Activated T-cell treated with anti-CD3 and anti-CD28 coated beads, Interleukin-2, amount 50 U/mL, for 72 hours (primary cell): ENCODE measurements at regions not wholly inside any gene's neighbourhood (a gene's known extent, or its start where the extent isn't known, plus 50 kb on each side); places are given as distances from the start of the nearest gene placed in this dataset.
"Not testable (repeated sequence)": the region's sequence is repeated elsewhere in the genome, so short reads cannot be mapped to it uniquely, and the experiment has no call there.

ENCODE experiments used
- ATAC-seq, 2 donors: fragments of 150-1000 bp; cut with Tn5 transposase; replicated peaks in 1 of 2; 2 replicates each; pipeline ENCODE4 v1.10.0; 2021; ENCODE audit warnings: moderate library complexity in 2 of 2, mild to moderate bottlenecking in 1 of 2
- DNase-seq, 2 donors: peaks; one replicate each; pipeline ENCODE4 v3.0.0; 2021 to 2022; ENCODE audit warnings: mixed read lengths in 1 of 2
- H3K27ac Mint-ChIP-seq: one replicate; pipeline ENCODE4 v1.8.0; 2022; ENCODE audit warnings: mild to moderate bottlenecking, moderate library complexity, mixed read lengths
- H3K27me3 Mint-ChIP-seq: one replicate; pipeline ENCODE4 v1.8.0; 2022; ENCODE audit warnings: low read depth, mixed read lengths
- H3K36me3 Mint-ChIP-seq, 2 donors: one replicate each; pipeline ENCODE4 v1.8.0; 2022; ENCODE audit warnings: mixed read lengths in 2 of 2, mild to moderate bottlenecking in 1 of 2; ENCODE audit not compliant: insufficient read depth in 2 of 2
- H3K4me1 Mint-ChIP-seq: one replicate; pipeline ENCODE4 v1.8.0; 2022; ENCODE audit warnings: low read depth, mixed read lengths
- H3K4me3 Mint-ChIP-seq, 2 donors: one replicate each; pipeline ENCODE4 v1.8.0; 2022; ENCODE audit warnings: mild to moderate bottlenecking in 2 of 2, mixed read lengths in 2 of 2, moderate library complexity in 2 of 2
- H3K9me3 Mint-ChIP-seq, 2 donors: one replicate each; pipeline ENCODE4 v1.8.0; 2022; ENCODE audit warnings: mixed read lengths in 2 of 2

GRCh38 chr6:164345327-164345726 lies 930.8 kb downstream of the QKI start:
- Mint-ChIP-seq H3K4me1 (no peaks in the 10 kb centered on the region), H3K4me3 (no peak overlapping the region), H3K9me3 (peaks cover 6 to 16% of the 10 kb centered on the region in 2 donors), H3K27me3 (no peaks in the 10 kb centered on the region), H3K36me3 (peaks cover 0 to 2% of the 10 kb centered on the region in 2 donors), H3K27ac (no peak overlapping the region)
- DNase-seq (no peak), ATAC-seq (no peak)

GRCh38 chr6:164344801-164345291 lies 930.3 kb downstream of the QKI start:
- ATAC-seq (no peak), DNase-seq (no peak)
- no peaks in the 10 kb centered on the region for H3K27me3 Mint-ChIP-seq
- peaks cover 0 to 2% of the 10 kb centered on the region in 2 donors for H3K36me3 Mint-ChIP-seq
- H3K9me3 Mint-ChIP-seq: peaks cover 6 to 16% of the 10 kb centered on the region in 2 donors
- H3K4me3 Mint-ChIP-seq: no peak overlapping the region
- H3K27ac Mint-ChIP-seq: no peak overlapping the region
- no peaks in the 10 kb centered on the region for H3K4me1 Mint-ChIP-seq

- not testable (repeated sequence) for H3K27me3 Mint-ChIP-seq, H3K27ac Mint-ChIP-seq, ATAC-seq, DNase-seq, H3K4me3 Mint-ChIP-seq, H3K36me3 Mint-ChIP-seq, H3K4me1 Mint-ChIP-seq
- peaks cover 4 to 12% of the 10 kb centered on the region in 2 donors for H3K9me3 Mint-ChIP-seq
Measured at GRCh38 chr6:164339442-164339841, 924.9 kb downstream of the QKI start.

DNA sequence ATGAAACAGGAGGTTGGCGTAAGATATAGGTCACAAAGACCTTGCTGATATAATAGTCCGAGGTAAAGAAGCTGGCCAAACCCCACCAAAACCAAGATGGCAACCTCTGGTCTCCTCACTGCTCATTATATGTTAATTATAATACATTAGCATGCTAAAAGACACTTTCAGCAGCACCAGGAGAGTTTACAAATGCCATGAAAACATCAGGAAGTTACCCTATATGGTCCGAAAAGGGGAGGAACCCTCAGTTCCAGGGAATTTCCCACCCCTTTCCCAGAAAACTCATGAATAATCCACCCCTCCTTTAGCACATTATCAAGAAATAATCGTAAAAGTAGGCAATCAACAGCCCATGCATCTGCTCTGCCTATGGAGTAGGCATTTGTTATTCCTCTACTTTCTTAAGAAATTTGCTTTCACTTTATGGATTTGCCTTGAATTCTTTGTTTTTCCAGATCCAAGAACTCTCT lies 923.4 kb downstream of the QKI start:
- ATAC-seq: no peak
- no peak for DNase-seq
- H3K4me1 Mint-ChIP-seq: no peaks in the 10 kb centered on the region
- no peaks in the 10 kb centered on the region for H3K27me3 Mint-ChIP-seq
- H3K36me3 Mint-ChIP-seq: peaks cover 0 to 2% of the 10 kb centered on the region in 2 donors
- no peak overlapping the region for H3K4me3 Mint-ChIP-seq
- no peak overlapping the region for H3K27ac Mint-ChIP-seq
- H3K9me3 Mint-ChIP-seq: peaks cover 1 to 6% of the 10 kb centered on the region in 2 donors

DNA sequence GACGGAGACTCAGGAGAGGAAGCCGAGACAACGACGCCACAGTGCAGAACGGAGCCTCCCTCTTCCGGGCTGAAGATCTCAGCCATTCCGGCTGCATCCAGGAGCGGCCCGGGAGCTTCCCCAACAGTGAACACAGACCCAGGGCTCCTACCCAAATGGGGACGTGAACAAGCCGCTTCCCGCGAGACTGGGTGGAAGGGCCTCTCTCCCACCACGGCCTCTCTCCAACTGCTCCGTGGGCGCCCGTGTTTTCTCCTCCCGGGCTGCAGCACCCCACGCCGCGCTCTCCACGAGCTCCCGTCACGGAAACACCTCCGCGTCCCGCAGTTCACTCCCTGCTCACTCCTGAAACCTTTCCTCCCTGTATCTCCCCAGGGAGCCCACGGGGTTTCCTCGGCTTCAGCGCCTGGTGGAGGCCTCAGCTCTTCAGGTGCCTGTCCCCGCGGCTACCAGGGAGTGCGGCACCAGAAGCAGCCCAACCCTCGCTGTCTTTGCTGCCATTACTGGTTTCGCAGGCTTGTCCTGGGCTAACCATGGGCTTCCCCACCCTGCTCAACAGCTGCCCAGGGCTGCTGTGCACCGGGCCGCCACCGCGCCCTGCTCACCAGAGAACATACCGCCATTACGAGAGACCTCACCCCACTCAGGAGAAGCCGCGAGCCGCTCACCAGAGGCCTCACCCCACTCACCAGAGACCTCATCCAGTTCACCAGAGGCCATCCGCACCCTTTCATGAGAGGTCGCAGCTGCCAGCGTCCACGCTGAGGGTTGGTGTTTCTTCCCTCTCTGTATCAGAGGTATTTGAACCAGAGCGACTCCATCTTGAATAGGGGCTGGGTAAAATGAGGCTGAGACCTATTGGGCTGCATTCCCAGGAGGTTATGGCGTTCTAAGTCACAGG lies 922.8 kb downstream of the QKI start:
- Mint-ChIP-seq H3K9me3 (peaks cover 0 to 4% of the 10 kb centered on the region in 2 donors), H3K27ac (no peak overlapping the region), H3K36me3 (no peaks in the 10 kb centered on the region), H3K4me1 (no peaks in the 10 kb centered on the region), H3K27me3 (no peaks in the 10 kb centered on the region), H3K4me3 (no peak overlapping the region)
- no peak for ATAC-seq
- DNase-seq: no peak

DNA sequence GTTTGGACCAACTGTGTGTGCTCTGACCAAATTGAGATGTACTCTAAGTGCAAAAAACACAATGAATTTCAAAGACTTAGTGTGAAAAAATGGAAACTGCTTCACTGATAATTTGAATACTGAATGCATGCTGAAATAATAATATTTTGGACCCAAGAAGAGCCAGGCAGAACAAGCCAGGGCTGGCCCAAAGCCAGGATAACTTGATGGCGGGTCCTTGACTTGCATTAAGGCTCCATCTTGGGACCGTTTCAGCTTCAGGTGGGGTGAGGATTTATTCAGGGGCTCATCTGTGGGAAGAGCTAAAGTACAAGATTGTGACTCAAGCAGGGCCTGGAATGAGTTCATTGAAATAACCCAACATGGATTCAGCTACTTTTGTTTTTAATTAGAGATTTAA lies 921.9 kb downstream of the QKI start:
- no peak overlapping the region for H3K27ac Mint-ChIP-seq
- H3K27me3 Mint-ChIP-seq: no peaks in the 10 kb centered on the region

DNA sequence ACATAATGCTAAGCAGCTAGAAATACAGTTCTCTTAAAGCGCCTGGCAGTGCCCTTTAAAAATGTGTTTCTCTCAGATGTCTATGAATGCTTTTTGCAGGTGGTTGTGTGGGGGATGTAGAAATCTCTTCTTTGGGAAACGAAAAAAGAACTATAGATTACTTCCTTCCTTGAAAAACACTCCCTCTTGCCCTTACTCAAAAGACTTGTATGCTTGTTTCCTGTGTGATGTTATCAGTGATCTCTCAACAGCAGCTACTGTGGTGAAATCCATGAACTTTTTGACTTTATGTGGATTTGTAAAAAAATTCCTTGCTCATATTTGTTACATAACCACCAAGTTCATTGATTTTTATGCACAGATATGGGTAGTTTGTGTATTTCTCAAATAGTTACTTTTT lies 916.5 kb downstream of the QKI start:
- ATAC-seq: no peak
- no peak for DNase-seq
- H3K4me3 Mint-ChIP-seq: no peak overlapping the region
- H3K9me3 Mint-ChIP-seq: peaks cover 0 to 1% of the 10 kb centered on the region in 2 donors
- H3K27ac Mint-ChIP-seq: no peak overlapping the region
- no peaks in the 10 kb centered on the region for H3K27me3 Mint-ChIP-seq
- no peaks in the 10 kb centered on the region for H3K36me3 Mint-ChIP-seq
- H3K4me1 Mint-ChIP-seq: no peaks in the 10 kb centered on the region

More for the DNA sequence above, 921.9 kb downstream of the QKI start:
- no peaks in the 10 kb centered on the region for H3K36me3 Mint-ChIP-seq
- ATAC-seq: no peak
- H3K4me1 Mint-ChIP-seq: no peaks in the 10 kb centered on the region
- H3K9me3 Mint-ChIP-seq: peaks cover 0 to 6% of the 10 kb centered on the region in 2 donors
- no peak overlapping the region for H3K4me3 Mint-ChIP-seq
- no peak for DNase-seq

- Mint-ChIP-seq H3K27ac (no peak overlapping the region), H3K4me1 (no peaks in the 10 kb centered on the region), H3K4me3 (no peak overlapping the region), H3K27me3 (no peaks in the 10 kb centered on the region), H3K36me3 (no peaks in the 10 kb centered on the region), H3K9me3 (peaks cover 0 to 7% of the 10 kb centered on the region in 2 donors)
- no peak for ATAC-seq
- DNase-seq: no peak
Measured at GRCh38 chr6:164325168-164325567, 910.6 kb downstream of the QKI start.

- H3K9me3 Mint-ChIP-seq: peaks cover 0 to 10% of the 10 kb centered on the region in 2 donors
- no peaks in the 10 kb centered on the region for H3K27me3 Mint-ChIP-seq
- no peak overlapping the region for H3K27ac Mint-ChIP-seq
- no peaks in the 10 kb centered on the region for H3K36me3 Mint-ChIP-seq
- DNase-seq (no peak), ATAC-seq (no peak)
- no peaks in the 10 kb centered on the region for H3K4me1 Mint-ChIP-seq
- H3K4me3 Mint-ChIP-seq: no peak overlapping the region
Measured at GRCh38 chr6:164322533-164322932, 908.0 kb downstream of the QKI start.

DNA sequence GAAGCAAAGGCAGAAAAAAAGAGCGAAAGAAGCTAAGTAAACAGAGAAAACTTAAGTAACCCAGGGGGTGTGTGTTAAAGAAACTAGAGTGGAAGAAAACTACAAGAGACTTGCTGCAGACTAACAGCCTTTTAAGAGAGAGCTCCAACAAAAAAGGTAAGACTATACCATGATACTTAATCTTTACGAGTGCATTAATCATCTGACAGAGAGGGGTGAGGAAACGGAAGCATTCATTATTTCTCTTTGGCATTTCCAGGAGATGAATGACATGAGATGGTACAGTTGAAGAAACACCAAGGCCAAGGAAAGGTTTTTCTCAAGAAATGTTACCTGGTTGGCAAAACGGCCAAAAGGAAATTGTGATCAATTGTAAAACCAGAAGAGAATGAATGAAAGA lies 906.8 kb downstream of the QKI start:
- Mint-ChIP-seq H3K36me3 (no peaks in the 10 kb centered on the region), H3K27ac (no peak overlapping the region), H3K9me3 (peaks cover 0 to 10% of the 10 kb centered on the region in 2 donors), H3K4me3 (no peak overlapping the region), H3K27me3 (no peaks in the 10 kb centered on the region), H3K4me1 (no peaks in the 10 kb centered on the region)
- DNase-seq (no peak), ATAC-seq (no peak)

GRCh38 chr6:164315376-164315775 lies 900.9 kb downstream of the QKI start:
- DNase-seq: no peak
- Mint-ChIP-seq H3K4me3 (no peak overlapping the region), H3K4me1 (no peaks in the 10 kb centered on the region), H3K9me3 (peaks cover 0 to 3% of the 10 kb centered on the region in 2 donors), H3K36me3 (no peaks in the 10 kb centered on the region), H3K27me3 (no peaks in the 10 kb centered on the region), H3K27ac (no peak overlapping the region)
- ATAC-seq: no peak

DNA sequence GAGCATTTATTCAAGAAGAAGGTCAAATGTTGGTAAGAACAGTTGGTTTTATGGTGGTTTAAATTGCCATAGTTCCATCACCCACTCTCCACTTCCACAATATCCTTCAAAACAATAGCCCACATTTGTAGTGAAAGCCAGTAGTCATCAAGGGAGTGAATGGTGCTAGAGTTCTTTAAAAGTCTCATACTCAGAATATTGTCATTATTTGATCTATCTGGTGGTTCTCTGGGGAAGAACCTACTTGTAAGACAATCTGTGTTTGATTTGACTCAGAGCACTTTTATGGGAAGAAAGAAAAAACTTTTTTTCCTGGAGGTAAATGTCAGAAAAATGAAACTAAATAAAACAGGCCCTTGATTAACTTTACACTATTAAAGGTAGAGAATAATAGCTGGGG lies 893.8 kb downstream of the QKI start:
- H3K36me3 Mint-ChIP-seq: no peaks in the 10 kb centered on the region
- H3K4me1 Mint-ChIP-seq: no peaks in the 10 kb centered on the region
- DNase-seq (no peak), ATAC-seq (no peak)
- no peak overlapping the region for H3K4me3 Mint-ChIP-seq
- no peaks in the 10 kb centered on the region for H3K27me3 Mint-ChIP-seq
- H3K9me3 Mint-ChIP-seq: peaks cover 2 to 12% of the 10 kb centered on the region in 2 donors
- H3K27ac Mint-ChIP-seq: no peak overlapping the region

- no peaks in the 10 kb centered on the region for H3K4me1 Mint-ChIP-seq
Measured at GRCh38 chr6:164303102-164303964, 888.8 kb downstream of the QKI start.

More at GRCh38 chr6:164303102-164303964, 888.8 kb downstream of the QKI start:
- Mint-ChIP-seq H3K4me3 (no peak overlapping the region), H3K27ac (no peak overlapping the region), H3K36me3 (no peaks in the 10 kb centered on the region), H3K27me3 (no peaks in the 10 kb centered on the region), H3K9me3 (peaks cover 4 to 14% of the 10 kb centered on the region in 2 donors)
- DNase-seq (no peak), ATAC-seq (no peak)
